HG02798 (cell line): ENCODE measurements at regions not wholly inside any gene's neighbourhood (a gene's known extent, or its start where the extent isn't known, plus 50 kb on each side); places are given as distances from the start of the nearest gene placed in this dataset.
"Not testable (repeated sequence)": the region's sequence is repeated elsewhere in the genome, so short reads cannot be mapped to it uniquely, and the experiment has no call there.

Source experiments
- ATAC-seq: cut with Tn5 transposase; IDR thresholded peaks from one replicate; pipeline ENCODE4 v1.9.1; 2021; ENCODE audit warnings: mild to moderate bottlenecking; ENCODE audit not compliant: unreplicated experiment, poor library complexity

- ATAC-seq, result no peak
Measured at GRCh38 chr21:23099185-23099584, 2101.0 kb downstream of the NCAM2 start.

GRCh38 chr21:23101111-23101510 is 2102.9 kb downstream of the NCAM2 start:
- no peak for ATAC-seq

GRCh38 chr21:23108533-23108932 is 2110.3 kb downstream of the NCAM2 start:
- no peak for ATAC-seq

GRCh38 chr21:23111070-23111600 is 2112.9 kb downstream of the NCAM2 start:
- no peak for ATAC-seq

GRCh38 chr21:23119491-23119890 is 2121.3 kb downstream of the NCAM2 start:
- no peak for ATAC-seq

GRCh38 chr21:23127973-23128372 is 2129.8 kb downstream of the NCAM2 start:
- ATAC-seq, result no peak

GRCh38 chr21:23130308-23130707 is 2132.1 kb downstream of the NCAM2 start:
- no peak for ATAC-seq

- ATAC-seq, result no peak
Measured at GRCh38 chr21:23131177-23131576, 2133.0 kb downstream of the NCAM2 start.

- ATAC-seq, result no peak
Measured at GRCh38 chr21:23138797-23139196, 2140.6 kb downstream of the NCAM2 start.

GRCh38 chr21:23152130-23152529 is 2153.9 kb downstream of the NCAM2 start:
- ATAC-seq, result no peak

- ATAC-seq, result not testable (repeated sequence)
Measured at GRCh38 chr21:23153842-23154241, 2155.6 kb downstream of the NCAM2 start.

GRCh38 chr21:23155281-23155680 is 2157.1 kb downstream of the NCAM2 start:
- ATAC-seq, result no peak

GRCh38 chr21:23160914-23161313 is 2162.7 kb downstream of the NCAM2 start:
- no peak for ATAC-seq

GRCh38 chr21:23162198-23162946 is 2164.2 kb downstream of the NCAM2 start:
- no peak for ATAC-seq
